BJ (cell line): ENCODE measurements at regions not wholly inside any gene's neighbourhood (a gene's known extent, or its start where the extent isn't known, plus 50 kb on each side); places are given as distances from the start of the nearest gene placed in this dataset.

Experiments
- CTCF ChIA-PET: fragments of 350-600 bp; formaldehyde crosslinking; extraction: SDS; loops from one replicate; lab custom pipeline; 2021; ENCODE audit warnings: antibody characterized with exemption, inconsistent platforms; lab: Yijun Ruan, JAX
- POLR2A ChIA-PET: fragments of 300-600 bp; sonication (Branson Sonifier 250); formaldehyde crosslinking; extraction: SDS; loops from one replicate; lab custom pipeline; 2021; ENCODE audit warnings: antibody characterized with exemption; lab: Charles Lee
- DNase-seq: peaks from one replicate; pipeline ENCODE4 v3.0.0-alpha.2; 2011; ENCODE audit warnings: low read depth
- H3K27me3 ChIP-seq: 2 replicates; pipeline ENCODE4 v1.6.0; 2011; ENCODE audit warnings: low read length; ENCODE audit not compliant: control insufficient read depth, insufficient read depth
- H3K36me3 ChIP-seq: 2 replicates; pipeline ENCODE4 v1.5.1; 2011; ENCODE audit warnings: low read length; ENCODE audit not compliant: control insufficient read depth, insufficient read depth
- H3K4me3 ChIP-seq: 2 replicates; pipeline ENCODE4 v1.5.1; 2011; ENCODE audit warnings: low read depth, mild to moderate bottlenecking, control low read depth, low read length
- CTCF ChIP-seq: IDR thresholded peaks from 2 replicates; pipeline ENCODE4 v1.5.1; 2011; ENCODE audit warnings: low read depth, mild to moderate bottlenecking, control low read depth, inconsistent platforms, low read length, moderate library complexity; ENCODE audit not compliant: insufficient read depth

GRCh38 chr1:47709872-47710231, 272.0 kb downstream of the FOXD2 start:
- peaks cover 36% of the 10 kb centered on the region for H3K27me3 ChIP-seq
- POLR2A ChIA-PET = no interaction called here

GRCh38 chr1:47710329-47711071, 272.7 kb downstream of the FOXD2 start:
- Histone ChIP-seq H3K36me3 (no peaks in the 10 kb centered on the region), H3K27me3 (peaks cover 33% of the 10 kb centered on the region), H3K4me3 (no peak overlapping the region)
- ChIA-PET POLR2A (no interaction called here), CTCF (interaction anchor here (0.6 to 16.3 kb wide), 28 partner anchors 8 to 532 kb away, joined by 3 to 167 read pairs (median 6); partner anchors contain the start of genes FOXD2 and PDZK1IP1)
- no peak for DNase-seq
- peak; percentile 96 for TF ChIP-seq CTCF

More at GRCh38 chr1:47709872-47710231, 272.0 kb downstream of the FOXD2 start:
- DNase-seq = no peak
- no peak; the same call in 1 of the 2 replicates for TF ChIP-seq CTCF
- Histone ChIP-seq H3K4me3 (peak overlapping the region; percentile 20), H3K36me3 (no peaks in the 10 kb centered on the region)
- CTCF ChIA-PET = interaction anchor here (0.6 to 16.3 kb wide), 31 partner anchors 8 to 531 kb away, joined by 3 to 167 read pairs (median 5); partner anchors contain the start of genes FOXD2 and PDZK1IP1
